ENCODE measurements at regions not wholly inside any gene's neighbourhood (a gene's known extent, or its start where the extent isn't known, plus 50 kb on each side); places are given as distances from the start of the nearest gene placed in this dataset.

- Mint-ChIP-seq H3K4me3 (no peak overlapping the region), H3K36me3 (no peaks in the 10 kb centered on the region)
- ATAC-seq (ENCODE audit: low read depth in 2 of 2) = no peak
Measured at GRCh38 chr13:47179321-47179720, 282.5 kb upstream of the HTR2A start.

GRCh38 chr13:47178090-47178950 lies 281.5 kb upstream of the HTR2A start:
- H3K36me3 Mint-ChIP-seq = no peaks in the 10 kb centered on the region
- Histone ChIP-seq H3K4me1 (ENCODE audit: control insufficient read depth, insufficient read depth, low read length, poor library complexity, severe bottlenecking) (no peaks in the 10 kb centered on the region), H3K9me3 (ENCODE audit: control insufficient read depth in 2 of 2, low read length in 2 of 2) (no peaks in the 10 kb centered on the region), H3K36me3 (ENCODE audit: control insufficient read depth, insufficient read depth, low read length) (no peaks in the 10 kb centered on the region), H3K27me3 (ENCODE audit: control insufficient read depth, insufficient read depth, low read length) (no peaks in the 10 kb centered on the region), H3K27ac (ENCODE audit: insufficient read depth, low read length, poor library complexity, severe bottlenecking) (no peak overlapping the region), H3K4me3 (ENCODE audit: low read depth, low read length) (no peak overlapping the region)
- ATAC-seq (ENCODE audit: low read depth in 2 of 2) = no peak
- peaks cover 0 to 4% (median 0%) of the 10 kb centered on the region in 7 donors for H3K9me3 Mint-ChIP-seq
- no peak overlapping the region for H3K27ac Mint-ChIP-seq
- no peaks in the 10 kb centered on the region for H3K27me3 Mint-ChIP-seq
- H3K4me3 Mint-ChIP-seq = no peak overlapping the region
- no peak for DNase-seq
- no peaks in the 10 kb centered on the region for H3K4me1 Mint-ChIP-seq

More at GRCh38 chr13:47179321-47179720, 282.5 kb upstream of the HTR2A start:
- H3K4me1 ChIP-seq (ENCODE audit: control insufficient read depth, insufficient read depth, low read length, poor library complexity, severe bottlenecking) = no peaks in the 10 kb centered on the region
- H3K4me3 ChIP-seq (ENCODE audit: low read depth, low read length) = no peak overlapping the region
- H3K27ac Mint-ChIP-seq = no peak overlapping the region
- no peak overlapping the region for H3K27ac ChIP-seq (ENCODE audit: insufficient read depth, low read length, poor library complexity, severe bottlenecking)
- no peaks in the 10 kb centered on the region for H3K36me3 ChIP-seq (ENCODE audit: control insufficient read depth, insufficient read depth, low read length)
- H3K27me3 Mint-ChIP-seq = no peaks in the 10 kb centered on the region
- peaks cover 0 to 4% (median 0%) of the 10 kb centered on the region in 7 donors for H3K9me3 Mint-ChIP-seq
- no peaks in the 10 kb centered on the region for H3K27me3 ChIP-seq (ENCODE audit: control insufficient read depth, insufficient read depth, low read length)
- no peak for DNase-seq
- H3K9me3 ChIP-seq (ENCODE audit: control insufficient read depth in 2 of 2, low read length in 2 of 2) = no peaks in the 10 kb centered on the region
- H3K4me1 Mint-ChIP-seq = no peaks in the 10 kb centered on the region

GRCh38 chr13:47175172-47175866 lies 278.5 kb upstream of the HTR2A start:
- H3K27me3 ChIP-seq (ENCODE audit: control insufficient read depth, insufficient read depth, low read length) = no peaks in the 10 kb centered on the region
- no peaks in the 10 kb centered on the region for H3K9me3 ChIP-seq (ENCODE audit: control insufficient read depth in 2 of 2, low read length in 2 of 2)
- Mint-ChIP-seq H3K36me3 (no peaks in the 10 kb centered on the region), H3K27me3 (no peaks in the 10 kb centered on the region), H3K4me1 (no peaks in the 10 kb centered on the region), H3K4me3 (no peak overlapping the region), H3K9me3 (peaks cover 0 to 2% (median 0%) of the 10 kb centered on the region in 7 donors), H3K27ac (no peak overlapping the region)
- H3K36me3 ChIP-seq (ENCODE audit: control insufficient read depth, insufficient read depth, low read length) = no peaks in the 10 kb centered on the region
- H3K27ac ChIP-seq (ENCODE audit: insufficient read depth, low read length, poor library complexity, severe bottlenecking) = no peak overlapping the region
- no peak for DNase-seq
- H3K4me3 ChIP-seq (ENCODE audit: low read depth, low read length) = no peak overlapping the region
- no peaks in the 10 kb centered on the region for H3K4me1 ChIP-seq (ENCODE audit: control insufficient read depth, insufficient read depth, low read length, poor library complexity, severe bottlenecking)
- no peak for ATAC-seq (ENCODE audit: low read depth in 2 of 2)

GRCh38 chr13:47170971-47171370 lies 274.1 kb upstream of the HTR2A start:
- Mint-ChIP-seq H3K36me3 (no peaks in the 10 kb centered on the region), H3K4me3 (no peak overlapping the region), H3K27me3 (no peaks in the 10 kb centered on the region), H3K4me1 (no peaks in the 10 kb centered on the region), H3K9me3 (peaks cover 0 to 2% (median 0%) of the 10 kb centered on the region in 7 donors), H3K27ac (no peak overlapping the region)
- Histone ChIP-seq H3K27ac (ENCODE audit: insufficient read depth, low read length, poor library complexity, severe bottlenecking) (no peak overlapping the region), H3K4me3 (ENCODE audit: low read depth, low read length) (no peak overlapping the region), H3K27me3 (ENCODE audit: control insufficient read depth, insufficient read depth, low read length) (no peaks in the 10 kb centered on the region), H3K36me3 (ENCODE audit: control insufficient read depth, insufficient read depth, low read length) (no peaks in the 10 kb centered on the region), H3K4me1 (ENCODE audit: control insufficient read depth, insufficient read depth, low read length, poor library complexity, severe bottlenecking) (no peaks in the 10 kb centered on the region), H3K9me3 (ENCODE audit: control insufficient read depth in 2 of 2, low read length in 2 of 2) (no peaks in the 10 kb centered on the region)
- DNase-seq (no peak), ATAC-seq (ENCODE audit: low read depth in 2 of 2) (no peak)

- no peak for ATAC-seq (ENCODE audit: low read depth in 2 of 2)
- peaks cover 0 to 2% (median 0%) of the 10 kb centered on the region in 7 donors for H3K9me3 Mint-ChIP-seq
- no peak overlapping the region for H3K4me3 Mint-ChIP-seq
- H3K36me3 Mint-ChIP-seq = no peaks in the 10 kb centered on the region
- Histone ChIP-seq H3K4me1 (ENCODE audit: control insufficient read depth, insufficient read depth, low read length, poor library complexity, severe bottlenecking) (no peaks in the 10 kb centered on the region), H3K4me3 (ENCODE audit: low read depth, low read length) (no peak overlapping the region), H3K9me3 (ENCODE audit: control insufficient read depth in 2 of 2, low read length in 2 of 2) (no peaks in the 10 kb centered on the region), H3K27ac (ENCODE audit: insufficient read depth, low read length, poor library complexity, severe bottlenecking) (no peak overlapping the region), H3K36me3 (ENCODE audit: control insufficient read depth, insufficient read depth, low read length) (no peaks in the 10 kb centered on the region), H3K27me3 (ENCODE audit: control insufficient read depth, insufficient read depth, low read length) (no peaks in the 10 kb centered on the region)
- no peak for DNase-seq
- no peak overlapping the region for H3K27ac Mint-ChIP-seq
- no peaks in the 10 kb centered on the region for H3K4me1 Mint-ChIP-seq
- no peaks in the 10 kb centered on the region for H3K27me3 Mint-ChIP-seq
Measured at GRCh38 chr13:47168618-47169017, 271.8 kb upstream of the HTR2A start.

GRCh38 chr13:47168066-47168465 lies 271.2 kb upstream of the HTR2A start:
- Histone ChIP-seq H3K4me1 (ENCODE audit: control insufficient read depth, insufficient read depth, low read length, poor library complexity, severe bottlenecking) (no peaks in the 10 kb centered on the region), H3K36me3 (ENCODE audit: control insufficient read depth, insufficient read depth, low read length) (no peaks in the 10 kb centered on the region), H3K4me3 (ENCODE audit: low read depth, low read length) (no peak overlapping the region), H3K27ac (ENCODE audit: insufficient read depth, low read length, poor library complexity, severe bottlenecking) (no peak overlapping the region), H3K27me3 (ENCODE audit: control insufficient read depth, insufficient read depth, low read length) (no peaks in the 10 kb centered on the region), H3K9me3 (ENCODE audit: control insufficient read depth in 2 of 2, low read length in 2 of 2) (no peaks in the 10 kb centered on the region)
- no peak for ATAC-seq (ENCODE audit: low read depth in 2 of 2)
- Mint-ChIP-seq H3K4me3 (no peak overlapping the region), H3K27ac (no peak overlapping the region), H3K36me3 (no peaks in the 10 kb centered on the region), H3K27me3 (no peaks in the 10 kb centered on the region), H3K9me3 (peaks cover 0 to 4% (median 0%) of the 10 kb centered on the region in 7 donors), H3K4me1 (no peaks in the 10 kb centered on the region)
- DNase-seq = no peak

GRCh38 chr13:47166336-47166735 lies 269.5 kb upstream of the HTR2A start:
- H3K36me3 ChIP-seq (ENCODE audit: control insufficient read depth, insufficient read depth, low read length) = no peaks in the 10 kb centered on the region
- H3K4me3 ChIP-seq (ENCODE audit: low read depth, low read length) = no peak overlapping the region
- H3K36me3 Mint-ChIP-seq = no peaks in the 10 kb centered on the region
- no peaks in the 10 kb centered on the region for H3K4me1 ChIP-seq (ENCODE audit: control insufficient read depth, insufficient read depth, low read length, poor library complexity, severe bottlenecking)
- H3K9me3 ChIP-seq (ENCODE audit: control insufficient read depth in 2 of 2, low read length in 2 of 2) = no peaks in the 10 kb centered on the region
- no peaks in the 10 kb centered on the region for H3K27me3 Mint-ChIP-seq
- H3K4me1 Mint-ChIP-seq = no peaks in the 10 kb centered on the region
- no peak overlapping the region for H3K27ac Mint-ChIP-seq
- no peak overlapping the region for H3K4me3 Mint-ChIP-seq
- no peak overlapping the region for H3K27ac ChIP-seq (ENCODE audit: insufficient read depth, low read length, poor library complexity, severe bottlenecking)
- no peaks in the 10 kb centered on the region for H3K27me3 ChIP-seq (ENCODE audit: control insufficient read depth, insufficient read depth, low read length)
- DNase-seq (no peak), ATAC-seq (ENCODE audit: low read depth in 2 of 2) (no peak)
- peaks cover 0 to 4% (median 0%) of the 10 kb centered on the region in 7 donors for H3K9me3 Mint-ChIP-seq

Data from CD4-positive, CD25-positive, alpha-beta regulatory T cell (primary cell).